Naive thymus-derived CD4-positive, alpha-beta T cell (primary cell): ENCODE measurements at regions not wholly inside any gene's neighbourhood (a gene's known extent, or its start where the extent isn't known, plus 50 kb on each side); places are given as distances from the start of the nearest gene placed in this dataset.
"Not testable (repeated sequence)": the region's sequence is repeated elsewhere in the genome, so short reads cannot be mapped to it uniquely, and the experiment has no call there.

ENCODE experiments used
- ATAC-seq: fragments of 150-1000 bp; cut with Tn5 transposase; 2 replicates; pipeline ENCODE4 v1.10.0; 2021; ENCODE audit warnings: mild to moderate bottlenecking, moderate library complexity
- CTCF ChIA-PET: fragments of 350-600 bp; sonication (Branson Sonifier 250); formaldehyde crosslinking; loops from one replicate; lab custom pipeline; 2021; ENCODE audit warnings: antibody characterized with exemption; lab: Charles Lee
- POLR2A ChIA-PET: fragments of 350-600 bp; sonication (Branson Sonifier 250); formaldehyde crosslinking; loops from one replicate; lab custom pipeline; 2021; ENCODE audit warnings: antibody characterized with exemption, inconsistent platforms; lab: Charles Lee
- DNase-seq, 9 donors: peaks; one replicate each; pipeline versions ENCODE4 v3.0.0 to v3.0.0-alpha.2; 2020 to 2022; ENCODE audit warnings: mixed read lengths in 1 of 9
- H3K27ac ChIP-seq: one replicate; pipeline ENCODE4 v1.7.0; 2013; ENCODE audit warnings: mild to moderate bottlenecking, low read depth, low read length, moderate library complexity
- H3K27me3 ChIP-seq, 2 donors: one replicate each; pipeline ENCODE4 v1.7.0; 2013; ENCODE audit warnings: low read length in 2 of 2, mild to moderate bottlenecking in 2 of 2, moderate library complexity in 2 of 2; ENCODE audit not compliant: control insufficient read depth in 2 of 2, insufficient read depth in 2 of 2
- H3K36me3 ChIP-seq, 3 experiments: 1 replicate in 2 of 3; 2 replicates in 1 of 3; pipeline ENCODE4 v1.7.0; 2013; ENCODE audit warnings: low read length in 3 of 3, mild to moderate bottlenecking in 3 of 3, moderate library complexity in 1 of 3; ENCODE audit not compliant: insufficient read depth in 3 of 3, control insufficient read depth in 2 of 3
- H3K4me1 ChIP-seq, 2 donors: one replicate each; pipeline ENCODE4 v1.7.0; 2013; ENCODE audit warnings: low read length in 2 of 2, mild to moderate bottlenecking in 2 of 2, moderate library complexity in 1 of 2; ENCODE audit not compliant: control insufficient read depth in 2 of 2, insufficient read depth in 2 of 2
- H3K4me3 ChIP-seq: 2 replicates; pipeline ENCODE4 v1.7.0; 2013; ENCODE audit warnings: mild to moderate bottlenecking, low read length
- H3K9me3 ChIP-seq, 3 experiments: 1 replicate in 2 of 3; 2 replicates in 1 of 3; pipeline ENCODE4 v1.7.0; 2013; ENCODE audit warnings: low read length in 3 of 3; ENCODE audit not compliant: control insufficient read depth in 2 of 3
- H3K27ac Mint-ChIP-seq, 9 donors: one replicate each; pipeline ENCODE4 v1.8.0; 2020 to 2022; ENCODE audit warnings: mixed read lengths in 9 of 9, mild to moderate bottlenecking in 8 of 9, moderate library complexity in 5 of 9, inconsistent platforms in 2 of 9
- H3K27me3 Mint-ChIP-seq, 5 donors: one replicate each; pipeline ENCODE4 v1.8.0; 2021 to 2022; ENCODE audit warnings: mixed read lengths in 5 of 5, mild to moderate bottlenecking in 1 of 5
- H3K36me3 Mint-ChIP-seq, 5 donors: one replicate each; pipeline ENCODE4 v1.8.0; 2020 to 2022; ENCODE audit warnings: mixed read lengths in 5 of 5, mild to moderate bottlenecking in 3 of 5, inconsistent platforms in 1 of 5
- H3K4me1 Mint-ChIP-seq, 7 donors: one replicate each; pipeline ENCODE4 v1.8.0; 2020 to 2022; ENCODE audit warnings: mixed read lengths in 7 of 7, mild to moderate bottlenecking in 3 of 7, inconsistent platforms in 1 of 7
- H3K4me3 Mint-ChIP-seq, 10 donors: one replicate each; pipeline ENCODE4 v1.8.0; 2020 to 2022; ENCODE audit warnings: mild to moderate bottlenecking in 10 of 10, mixed read lengths in 10 of 10, moderate library complexity in 6 of 10, inconsistent platforms in 2 of 10
- H3K9me3 Mint-ChIP-seq, 11 donors: one replicate each; pipeline ENCODE4 v1.8.0; 2020 to 2022; ENCODE audit warnings: mixed read lengths in 11 of 11, mild to moderate bottlenecking in 4 of 11, inconsistent platforms in 1 of 11, moderate library complexity in 1 of 11
- intact Hi-C, 2 donors: fragments of 100-400 bp; cut with micrococcal nuclease; formaldehyde crosslinking; loops; one replicate each; pipeline ENCODE4 v1.15.1; 2023

- Mint-ChIP-seq H3K27me3 (peaks cover 0 to 15% (median 9%) of the 10 kb centered on the region in 5 donors), H3K36me3 (no peaks in the 10 kb centered on the region), H3K27ac (no peak overlapping the region), H3K4me1 (no peaks in the 10 kb centered on the region), H3K9me3 (no peaks in the 10 kb centered on the region), H3K4me3 (no peak overlapping the region)
- intact Hi-C loops = no loop called here
- Histone ChIP-seq H3K4me3 (no peak overlapping the region), H3K4me1 (no peaks in the 10 kb centered on the region), H3K27ac (no peak overlapping the region), H3K27me3 (peaks cover 3 to 4% of the 10 kb centered on the region in 2 donors), H3K36me3 (no peaks in the 10 kb centered on the region), H3K9me3 (no peaks in the 10 kb centered on the region)
- CTCF ChIA-PET = no interaction called here
- ATAC-seq (no peak), DNase-seq (no peak)
- POLR2A ChIA-PET = no interaction called here
These were observed 326.4 kb downstream of the DCHS2 start for GRCh38 chr4:154164931-154165839.

- Mint-ChIP-seq H3K27me3 (peaks cover 2 to 34% (median 19%) of the 10 kb centered on the region in 5 donors), H3K4me3 (no peak overlapping the region), H3K36me3 (no peaks in the 10 kb centered on the region), H3K9me3 (peaks cover 0 to 3% (median 0%) of the 10 kb centered on the region in 11 donors), H3K27ac (no peak overlapping the region), H3K4me1 (no peaks in the 10 kb centered on the region)
- no peaks in the 10 kb centered on the region for H3K36me3 ChIP-seq
- no peak overlapping the region for H3K4me3 ChIP-seq
- intact Hi-C loops = no loop called here
- ChIA-PET POLR2A (no interaction called here), CTCF (no interaction called here)
- no peaks in the 10 kb centered on the region for H3K4me1 ChIP-seq
- DNase-seq (no peak), ATAC-seq (no peak)
- H3K9me3 ChIP-seq = no peaks in the 10 kb centered on the region
- peaks cover 3 to 4% of the 10 kb centered on the region in 2 donors for H3K27me3 ChIP-seq
- H3K27ac ChIP-seq = no peak overlapping the region
These were observed 330.9 kb downstream of the DCHS2 start for GRCh38 chr4:154160519-154161301.

GRCh38 chr4:154158361-154159155 lies 333.0 kb downstream of the DCHS2 start:
- peaks cover 0 to 4% of the 10 kb centered on the region in 2 donors for H3K27me3 ChIP-seq
- H3K4me1 ChIP-seq = no peaks in the 10 kb centered on the region
- no peak for ATAC-seq
- no peak overlapping the region for H3K27ac ChIP-seq
- Mint-ChIP-seq H3K36me3 (no peaks in the 10 kb centered on the region), H3K4me1 (no peaks in the 10 kb centered on the region), H3K9me3 (peaks cover 0 to 3% (median 0%) of the 10 kb centered on the region in 11 donors), H3K27ac (no peak overlapping the region), H3K4me3 (no peak overlapping the region), H3K27me3 (peaks cover 2 to 33% (median 18%) of the 10 kb centered on the region in 5 donors)
- no peak overlapping the region for H3K4me3 ChIP-seq
- H3K9me3 ChIP-seq = no peaks in the 10 kb centered on the region
- no peaks in the 10 kb centered on the region for H3K36me3 ChIP-seq
- DNase-seq = no peak
- intact Hi-C loops = no loop called here
- CTCF ChIA-PET = no interaction called here
- POLR2A ChIA-PET = interaction anchor here (0.7 kb wide), 1 partner anchor 488 kb away, joined by 3 read pairs; no protein-coding TSS in a partner anchor

GRCh38 chr4:154152546-154152945 lies 339.1 kb downstream of the DCHS2 start:
- Mint-ChIP-seq H3K36me3 (no peaks in the 10 kb centered on the region), H3K27ac (no peak overlapping the region), H3K9me3 (peaks cover 0 to 5% (median 0%) of the 10 kb centered on the region in 11 donors), H3K4me3 (no peak overlapping the region), H3K4me1 (no peaks in the 10 kb centered on the region), H3K27me3 (peaks cover 0 to 10% (median 4%) of the 10 kb centered on the region in 5 donors)
- ChIA-PET POLR2A (no interaction called here), CTCF (no interaction called here)
- no peak for ATAC-seq
- no peaks in the 10 kb centered on the region for H3K9me3 ChIP-seq
- DNase-seq = no peak
- no peak overlapping the region for H3K27ac ChIP-seq
- intact Hi-C loops = no loop called here
- no peak overlapping the region for H3K4me3 ChIP-seq
- no peaks in the 10 kb centered on the region for H3K4me1 ChIP-seq
- H3K27me3 ChIP-seq = no peaks in the 10 kb centered on the region
- H3K36me3 ChIP-seq = no peaks in the 10 kb centered on the region

GRCh38 chr4:154149236-154149635 lies 342.4 kb downstream of the DCHS2 start:
- intact Hi-C loops, H3K9me3 Mint-ChIP-seq, H3K36me3 ChIP-seq, ATAC-seq, H3K27me3 Mint-ChIP-seq, H3K27ac ChIP-seq, H3K27me3 ChIP-seq, CTCF ChIA-PET, H3K36me3 Mint-ChIP-seq, H3K4me1 ChIP-seq, H3K9me3 ChIP-seq, POLR2A ChIA-PET, H3K27ac Mint-ChIP-seq, H3K4me1 Mint-ChIP-seq, H3K4me3 ChIP-seq, DNase-seq, H3K4me3 Mint-ChIP-seq: not testable (repeated sequence)

- no peak for ATAC-seq
- H3K9me3 ChIP-seq = no peaks in the 10 kb centered on the region
- H3K4me1 ChIP-seq = no peaks in the 10 kb centered on the region
- no peak for DNase-seq
- ChIA-PET POLR2A (no interaction called here), CTCF (no interaction called here)
- Mint-ChIP-seq H3K36me3 (no peaks in the 10 kb centered on the region), H3K4me3 (no peak overlapping the region), H3K27me3 (peaks cover 0 to 6% (median 0%) of the 10 kb centered on the region in 5 donors), H3K9me3 (peaks cover 0 to 3% (median 0%) of the 10 kb centered on the region in 11 donors), H3K27ac (no peak overlapping the region), H3K4me1 (no peaks in the 10 kb centered on the region)
- intact Hi-C loops = no loop called here
- H3K27me3 ChIP-seq = no peaks in the 10 kb centered on the region
- H3K36me3 ChIP-seq = no peaks in the 10 kb centered on the region
- H3K27ac ChIP-seq = no peak overlapping the region
- no peak overlapping the region for H3K4me3 ChIP-seq
These were observed 347.9 kb downstream of the DCHS2 start for GRCh38 chr4:154143720-154144119.
